Small intestine (tissue), 7 donors: ENCODE measurements at regions not wholly inside any gene's neighbourhood (a gene's known extent, or its start where the extent isn't known, plus 50 kb on each side); places are given as distances from the start of the nearest gene placed in this dataset.

Source experiments
- DNase-seq, 2 donors: peaks; one replicate each; pipeline versions ENCODE4 v3.0.0 to v3.0.0-alpha.2; 2013
- FAIRE-seq: peaks from 2 replicates; lab custom pipeline; 2012; peaks lifted over from hg19 to GRCh38; lab: Jason Lieb, UNC
- H3K27ac ChIP-seq, 3 donors: one replicate each; pipeline ENCODE4 v1.5.1; 2013; ENCODE audit warnings: low read length in 2 of 3, mild to moderate bottlenecking in 2 of 3, control low read depth in 1 of 3, inconsistent platforms in 1 of 3, low read depth in 1 of 3, moderate library complexity in 1 of 3
- H3K27me3 ChIP-seq, 3 donors: one replicate each; pipeline ENCODE4 v1.6.1; 2013; ENCODE audit warnings: low read length in 3 of 3, inconsistent platforms in 1 of 3; ENCODE audit not compliant: control insufficient read depth in 3 of 3, insufficient read depth in 3 of 3
- H3K36me3 ChIP-seq, 3 donors: one replicate each; pipeline ENCODE4 v1.6.1; 2013; ENCODE audit warnings: low read length in 3 of 3, inconsistent platforms in 1 of 3, low read depth in 1 of 3, mild to moderate bottlenecking in 1 of 3, moderate library complexity in 1 of 3; ENCODE audit not compliant: control insufficient read depth in 3 of 3, insufficient read depth in 2 of 3
- H3K4me1 ChIP-seq, 3 donors: one replicate each; pipeline ENCODE4 v1.6.1; 2013; ENCODE audit warnings: low read length in 2 of 3, inconsistent platforms in 1 of 3, low read depth in 1 of 3, mild to moderate bottlenecking in 1 of 3, moderate library complexity in 1 of 3; ENCODE audit not compliant: control insufficient read depth in 3 of 3, insufficient read depth in 2 of 3
- H3K4me3 ChIP-seq, 3 donors: one replicate each; pipeline ENCODE4 v1.5.1; 2013; ENCODE audit warnings: low read length in 3 of 3, control low read depth in 1 of 3, inconsistent platforms in 1 of 3, low read depth in 1 of 3, mild to moderate bottlenecking in 1 of 3, moderate library complexity in 1 of 3
- H3K9me3 ChIP-seq, 2 donors: one replicate each; pipeline ENCODE4 v1.6.1; 2013; ENCODE audit warnings: low read depth in 1 of 2, low read length in 1 of 2; ENCODE audit not compliant: control insufficient read depth in 2 of 2, insufficient read depth in 1 of 2
- WGBS, 3 donors: extraction: QIAGEN DNeasy Blood & Tissue Kit; methylation state at CpG; one replicate each; pipeline ENCODE4 v1.1.7; 2013; 5-methylcytosine and 5-hydroxymethylcytosine counted together
- donor health status: healthy with polysubstance abuse.
- donor health status: control.
- donor health status: control.
- donor health status: Bipolar disorder and iron deficiency.
- donor health status: healthy.

GRCh38 chr4:53858744-53859143 is 205.7 kb downstream of the CHIC2 start:
- no peak for DNase-seq
- H3K4me1 ChIP-seq: peaks cover 0 to 3% (median 0%) of the 10 kb centered on the region in 3 donors
- H3K36me3 ChIP-seq: no peaks in the 10 kb centered on the region
- no peak overlapping the region for H3K4me3 ChIP-seq
- FAIRE-seq: no peak
- no peaks in the 10 kb centered on the region for H3K27me3 ChIP-seq
- WGBS, 3 donors: 82 to 87% (median 84%) methylated on average over 1 of the region's 1 CpG
- no peak overlapping the region for H3K27ac ChIP-seq
- H3K9me3 ChIP-seq: no peaks in the 10 kb centered on the region

- WGBS, 3 donors: 52 to 81% (median 70%) methylated on average over 6 of the region's 6 CpGs
- Histone ChIP-seq H3K27ac (peak overlapping the region in 1 of 3 donors; percentile 62), H3K36me3 (no peaks in the 10 kb centered on the region), H3K4me3 (no peak overlapping the region), H3K4me1 (no peaks in the 10 kb centered on the region), H3K9me3 (no peaks in the 10 kb centered on the region), H3K27me3 (no peaks in the 10 kb centered on the region)
- DNase-seq (no peak), FAIRE-seq (no peak)
Measured at GRCh38 chr4:53855581-53856250, 208.7 kb downstream of the CHIC2 start.

- FAIRE-seq: no peak
- no peaks in the 10 kb centered on the region for H3K36me3 ChIP-seq
- DNase-seq: no peak
- H3K4me1 ChIP-seq: no peaks in the 10 kb centered on the region
- no peaks in the 10 kb centered on the region for H3K27me3 ChIP-seq
- peak overlapping the region in 1 of 3 donors; percentile 62 for H3K27ac ChIP-seq
- no peaks in the 10 kb centered on the region for H3K9me3 ChIP-seq
- 69 to 81% (median 71%) methylated on average over 3 of the region's 3 CpGs for WGBS, 3 donors
- H3K4me3 ChIP-seq: no peak overlapping the region
Measured at GRCh38 chr4:53854991-53855568, 209.3 kb downstream of the CHIC2 start.

GRCh38 chr4:53852343-53852742 is 212.1 kb downstream of the CHIC2 start:
- no peaks in the 10 kb centered on the region for H3K9me3 ChIP-seq
- DNase-seq (no peak), FAIRE-seq (no peak)
- no peaks in the 10 kb centered on the region for H3K36me3 ChIP-seq
- no peaks in the 10 kb centered on the region for H3K27me3 ChIP-seq
- no peaks in the 10 kb centered on the region for H3K4me1 ChIP-seq
- H3K4me3 ChIP-seq: no peak overlapping the region
- H3K27ac ChIP-seq: peak overlapping the region in 1 of 3 donors; percentile 6
- WGBS, 3 donors: 77 to 84% (median 81%) methylated on average over 5 of the region's 5 CpGs

- H3K4me3 ChIP-seq: no peak overlapping the region
- H3K4me1 ChIP-seq: no peaks in the 10 kb centered on the region
- no peaks in the 10 kb centered on the region for H3K27me3 ChIP-seq
- DNase-seq (peak in 1 of 2 donors; percentile 36), FAIRE-seq (no peak)
- no peaks in the 10 kb centered on the region for H3K36me3 ChIP-seq
- no peak overlapping the region for H3K27ac ChIP-seq
- no peaks in the 10 kb centered on the region for H3K9me3 ChIP-seq
Measured at GRCh38 chr4:53847965-53848364, 216.4 kb downstream of the CHIC2 start.

- no peak for FAIRE-seq
- Histone ChIP-seq H3K27ac (no peak overlapping the region), H3K4me3 (no peak overlapping the region), H3K4me1 (no peaks in the 10 kb centered on the region), H3K27me3 (no peaks in the 10 kb centered on the region), H3K36me3 (no peaks in the 10 kb centered on the region), H3K9me3 (no peaks in the 10 kb centered on the region)
- no peak for DNase-seq
- 85 to 90% (median 89%) methylated on average over 2 of the region's 2 CpGs for WGBS, 3 donors
Measured at GRCh38 chr4:53844551-53844950, 219.9 kb downstream of the CHIC2 start.

- Histone ChIP-seq H3K4me1 (no peaks in the 10 kb centered on the region), H3K4me3 (no peak overlapping the region), H3K9me3 (no peaks in the 10 kb centered on the region), H3K27me3 (no peaks in the 10 kb centered on the region), H3K27ac (no peak overlapping the region), H3K36me3 (no peaks in the 10 kb centered on the region)
- FAIRE-seq: no peak
- WGBS, 3 donors: 64 to 68% (median 66%) methylated on average over 3 of the region's 3 CpGs
- no peak for DNase-seq
Measured at GRCh38 chr4:53844133-53844532, 220.3 kb downstream of the CHIC2 start.

GRCh38 chr4:53841711-53842110 is 222.7 kb downstream of the CHIC2 start:
- FAIRE-seq (no peak), DNase-seq (no peak)
- Histone ChIP-seq H3K4me1 (no peaks in the 10 kb centered on the region), H3K27me3 (no peaks in the 10 kb centered on the region), H3K36me3 (no peaks in the 10 kb centered on the region), H3K4me3 (no peak overlapping the region), H3K9me3 (no peaks in the 10 kb centered on the region), H3K27ac (no peak overlapping the region)
- WGBS, 3 donors: 80 to 89% (median 83%) methylated on average over 5 of the region's 5 CpGs

GRCh38 chr4:53840643-53841042 is 223.8 kb downstream of the CHIC2 start:
- no peaks in the 10 kb centered on the region for H3K9me3 ChIP-seq
- 6 to 37% (median 18%) methylated on average over 2 of the region's 2 CpGs for WGBS, 3 donors
- FAIRE-seq: no peak

More at GRCh38 chr4:53840643-53841042, 223.8 kb downstream of the CHIC2 start:
- no peak for DNase-seq
- Histone ChIP-seq H3K4me3 (no peak overlapping the region), H3K27ac (no peak overlapping the region), H3K27me3 (no peaks in the 10 kb centered on the region), H3K4me1 (no peaks in the 10 kb centered on the region), H3K36me3 (no peaks in the 10 kb centered on the region)
